GM12892 (cell line): ENCODE measurements at regions not wholly inside any gene's neighbourhood (a gene's known extent, or its start where the extent isn't known, plus 50 kb on each side); places are given as distances from the start of the nearest gene placed in this dataset.

ENCODE experiments used
- DNase-seq: peaks from one replicate; pipeline ENCODE4 v3.0.0; 2011; ENCODE audit not compliant: insufficient read length
- FAIRE-seq: peaks from 2 replicates; lab custom pipeline; 2011; peaks lifted over from hg19 to GRCh38; lab: Jason Lieb, UNC
- POLR2A ChIP-seq: IDR thresholded peaks from 2 replicates; pipeline ENCODE4 v1.6.1; 2011; ENCODE audit warnings: low read depth, low read length, control low read depth
- POLR2AphosphoS5 ChIP-seq: IDR thresholded peaks from 2 replicates; pipeline ENCODE4 v1.6.1; 2011; ENCODE audit warnings: low read depth, low read length, control low read depth
- TAF1 ChIP-seq: IDR thresholded peaks from 2 replicates; pipeline ENCODE4 v1.6.1; 2011; ENCODE audit warnings: low read depth, mild to moderate bottlenecking, control low read depth, low read length, borderline replicate concordance

GRCh38 chr13:107217251-107217650, 649.3 kb upstream of the ARGLU1 start:
- no peak for DNase-seq
- FAIRE-seq = no peak

GRCh38 chr13:107216046-107216755, 648.3 kb upstream of the ARGLU1 start:
- FAIRE-seq (no peak), DNase-seq (no peak)
- TF ChIP-seq TAF1 (no peak), POLR2AphosphoS5 (no peak), POLR2A (no peak)

More at GRCh38 chr13:107217251-107217650, 649.3 kb upstream of the ARGLU1 start:
- no peak for TF ChIP-seq POLR2A
- no peak for TF ChIP-seq TAF1
- TF ChIP-seq POLR2AphosphoS5 = no peak

- peak; percentile 88 for FAIRE-seq
- TF ChIP-seq POLR2A = no peak
- no peak for TF ChIP-seq TAF1
- TF ChIP-seq POLR2AphosphoS5 = no peak
- DNase-seq = peak; percentile 10
Observed at GRCh38 chr13:107211073-107211472, 643.1 kb upstream of the ARGLU1 start.

- DNase-seq (no peak), FAIRE-seq (no peak)
- no peak for TF ChIP-seq POLR2AphosphoS5
- no peak for TF ChIP-seq POLR2A
- TF ChIP-seq TAF1 = no peak
Observed at GRCh38 chr13:107210723-107211030, 642.7 kb upstream of the ARGLU1 start.

- no peak for TF ChIP-seq POLR2AphosphoS5
- no peak for TF ChIP-seq TAF1
- TF ChIP-seq POLR2A = no peak
- no peak for FAIRE-seq
- DNase-seq = no peak
Observed at GRCh38 chr13:107209824-107210722, 642.1 kb upstream of the ARGLU1 start.

- no peak for TF ChIP-seq TAF1
- TF ChIP-seq POLR2AphosphoS5 = no peak
- no peak for TF ChIP-seq POLR2A
- no peak for DNase-seq
- FAIRE-seq = no peak
Observed at GRCh38 chr13:107208889-107209288, 641.0 kb upstream of the ARGLU1 start.

GRCh38 chr13:107205318-107206104, 637.6 kb upstream of the ARGLU1 start:
- DNase-seq = peak; percentile 34
- TF ChIP-seq POLR2AphosphoS5 (no peak), POLR2A (no peak), TAF1 (no peak)
- FAIRE-seq = no peak

- peak; percentile 5 for DNase-seq
Observed at GRCh38 chr13:107203146-107203847, 635.4 kb upstream of the ARGLU1 start.

GRCh38 chr13:107202371-107203023, 634.6 kb upstream of the ARGLU1 start:
- TF ChIP-seq POLR2A = no peak
- no peak for TF ChIP-seq TAF1
- TF ChIP-seq POLR2AphosphoS5 = no peak
- FAIRE-seq (no peak), DNase-seq (no peak)

More at GRCh38 chr13:107203146-107203847, 635.4 kb upstream of the ARGLU1 start:
- FAIRE-seq = no peak
- TF ChIP-seq TAF1 (no peak), POLR2A (no peak)

GRCh38 chr13:107200491-107200890, 632.6 kb upstream of the ARGLU1 start:
- TF ChIP-seq TAF1 (no peak), POLR2A (no peak), POLR2AphosphoS5 (no peak)
- DNase-seq (no peak), FAIRE-seq (no peak)
